ENCODE measurements at regions not wholly inside any gene's neighbourhood (a gene's known extent, or its start where the extent isn't known, plus 50 kb on each side); places are given as distances from the start of the nearest gene placed in this dataset.

DNA sequence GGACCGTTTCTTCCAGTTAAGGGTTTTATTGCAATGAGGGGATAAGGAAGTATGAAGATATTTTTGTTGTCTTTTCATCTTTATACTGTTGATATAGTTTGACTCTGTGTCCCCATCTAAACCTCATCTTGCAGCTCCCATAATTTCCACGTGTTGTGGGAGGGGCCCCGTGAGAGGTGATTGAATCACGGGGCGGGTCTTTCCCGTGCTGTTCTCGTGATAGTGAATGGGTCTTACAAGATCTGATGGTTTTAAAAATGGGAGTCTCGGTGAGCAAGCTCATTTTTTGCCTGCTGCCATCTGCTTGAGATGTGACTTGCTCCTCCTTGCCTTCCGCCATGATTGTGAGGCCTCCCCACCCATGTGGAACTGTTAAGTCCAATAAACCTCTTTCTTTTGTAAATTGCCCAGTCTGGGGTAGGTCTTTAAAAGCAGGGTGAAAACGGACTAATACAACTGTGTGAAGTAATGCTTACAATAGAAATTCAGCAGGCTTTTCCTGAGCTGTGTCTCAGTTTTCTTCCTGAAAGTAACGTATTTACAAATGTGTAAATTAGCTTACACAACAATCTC lies 377.3 kb downstream of the SIPA1L2 start (continued):
- TF ChIP-seq, protein P1, sequence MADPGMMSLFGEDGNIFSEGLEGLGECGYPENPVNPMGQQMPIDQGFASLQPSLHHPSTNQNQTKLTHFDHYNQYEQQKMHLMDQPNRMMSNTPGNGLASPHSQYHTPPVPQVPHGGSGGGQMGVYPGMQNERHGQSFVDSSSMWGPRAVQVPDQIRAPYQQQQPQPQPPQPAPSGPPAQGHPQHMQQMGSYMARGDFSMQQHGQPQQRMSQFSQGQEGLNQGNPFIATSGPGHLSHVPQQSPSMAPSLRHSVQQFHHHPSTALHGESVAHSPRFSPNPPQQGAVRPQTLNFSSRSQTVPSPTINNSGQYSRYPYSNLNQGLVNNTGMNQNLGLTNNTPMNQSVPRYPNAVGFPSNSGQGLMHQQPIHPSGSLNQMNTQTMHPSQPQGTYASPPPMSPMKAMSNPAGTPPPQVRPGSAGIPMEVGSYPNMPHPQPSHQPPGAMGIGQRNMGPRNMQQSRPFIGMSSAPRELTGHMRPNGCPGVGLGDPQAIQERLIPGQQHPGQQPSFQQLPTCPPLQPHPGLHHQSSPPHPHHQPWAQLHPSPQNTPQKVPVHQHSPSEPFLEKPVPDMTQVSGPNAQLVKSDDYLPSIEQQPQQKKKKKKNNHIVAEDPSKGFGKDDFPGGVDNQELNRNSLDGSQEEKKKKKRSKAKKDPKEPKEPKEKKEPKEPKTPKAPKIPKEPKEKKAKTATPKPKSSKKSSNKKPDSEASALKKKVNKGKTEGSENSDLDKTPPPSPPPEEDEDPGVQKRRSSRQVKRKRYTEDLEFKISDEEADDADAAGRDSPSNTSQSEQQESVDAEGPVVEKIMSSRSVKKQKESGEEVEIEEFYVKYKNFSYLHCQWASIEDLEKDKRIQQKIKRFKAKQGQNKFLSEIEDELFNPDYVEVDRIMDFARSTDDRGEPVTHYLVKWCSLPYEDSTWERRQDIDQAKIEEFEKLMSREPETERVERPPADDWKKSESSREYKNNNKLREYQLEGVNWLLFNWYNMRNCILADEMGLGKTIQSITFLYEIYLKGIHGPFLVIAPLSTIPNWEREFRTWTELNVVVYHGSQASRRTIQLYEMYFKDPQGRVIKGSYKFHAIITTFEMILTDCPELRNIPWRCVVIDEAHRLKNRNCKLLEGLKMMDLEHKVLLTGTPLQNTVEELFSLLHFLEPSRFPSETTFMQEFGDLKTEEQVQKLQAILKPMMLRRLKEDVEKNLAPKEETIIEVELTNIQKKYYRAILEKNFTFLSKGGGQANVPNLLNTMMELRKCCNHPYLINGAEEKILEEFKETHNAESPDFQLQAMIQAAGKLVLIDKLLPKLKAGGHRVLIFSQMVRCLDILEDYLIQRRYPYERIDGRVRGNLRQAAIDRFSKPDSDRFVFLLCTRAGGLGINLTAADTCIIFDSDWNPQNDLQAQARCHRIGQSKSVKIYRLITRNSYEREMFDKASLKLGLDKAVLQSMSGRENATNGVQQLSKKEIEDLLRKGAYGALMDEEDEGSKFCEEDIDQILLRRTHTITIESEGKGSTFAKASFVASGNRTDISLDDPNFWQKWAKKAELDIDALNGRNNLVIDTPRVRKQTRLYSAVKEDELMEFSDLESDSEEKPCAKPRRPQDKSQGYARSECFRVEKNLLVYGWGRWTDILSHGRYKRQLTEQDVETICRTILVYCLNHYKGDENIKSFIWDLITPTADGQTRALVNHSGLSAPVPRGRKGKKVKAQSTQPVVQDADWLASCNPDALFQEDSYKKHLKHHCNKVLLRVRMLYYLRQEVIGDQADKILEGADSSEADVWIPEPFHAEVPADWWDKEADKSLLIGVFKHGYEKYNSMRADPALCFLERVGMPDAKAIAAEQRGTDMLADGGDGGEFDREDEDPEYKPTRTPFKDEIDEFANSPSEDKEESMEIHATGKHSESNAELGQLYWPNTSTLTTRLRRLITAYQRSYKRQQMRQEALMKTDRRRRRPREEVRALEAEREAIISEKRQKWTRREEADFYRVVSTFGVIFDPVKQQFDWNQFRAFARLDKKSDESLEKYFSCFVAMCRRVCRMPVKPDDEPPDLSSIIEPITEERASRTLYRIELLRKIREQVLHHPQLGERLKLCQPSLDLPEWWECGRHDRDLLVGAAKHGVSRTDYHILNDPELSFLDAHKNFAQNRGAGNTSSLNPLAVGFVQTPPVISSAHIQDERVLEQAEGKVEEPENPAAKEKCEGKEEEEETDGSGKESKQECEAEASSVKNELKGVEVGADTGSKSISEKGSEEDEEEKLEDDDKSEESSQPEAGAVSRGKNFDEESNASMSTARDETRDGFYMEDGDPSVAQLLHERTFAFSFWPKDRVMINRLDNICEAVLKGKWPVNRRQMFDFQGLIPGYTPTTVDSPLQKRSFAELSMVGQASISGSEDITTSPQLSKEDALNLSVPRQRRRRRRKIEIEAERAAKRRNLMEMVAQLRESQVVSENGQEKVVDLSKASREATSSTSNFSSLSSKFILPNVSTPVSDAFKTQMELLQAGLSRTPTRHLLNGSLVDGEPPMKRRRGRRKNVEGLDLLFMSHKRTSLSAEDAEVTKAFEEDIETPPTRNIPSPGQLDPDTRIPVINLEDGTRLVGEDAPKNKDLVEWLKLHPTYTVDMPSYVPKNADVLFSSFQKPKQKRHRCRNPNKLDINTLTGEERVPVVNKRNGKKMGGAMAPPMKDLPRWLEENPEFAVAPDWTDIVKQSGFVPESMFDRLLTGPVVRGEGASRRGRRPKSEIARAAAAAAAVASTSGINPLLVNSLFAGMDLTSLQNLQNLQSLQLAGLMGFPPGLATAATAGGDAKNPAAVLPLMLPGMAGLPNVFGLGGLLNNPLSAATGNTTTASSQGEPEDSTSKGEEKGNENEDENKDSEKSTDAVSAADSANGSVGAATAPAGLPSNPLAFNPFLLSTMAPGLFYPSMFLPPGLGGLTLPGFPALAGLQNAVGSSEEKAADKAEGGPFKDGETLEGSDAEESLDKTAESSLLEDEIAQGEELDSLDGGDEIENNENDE (IDR thresholded peaks at IDR 0.05; ENCODE audit: insufficient replicate concordance, low read length), result peak; percentile 65
- no peak for TF ChIP-seq HDAC2 (IDR thresholded peaks at IDR 0.05; ENCODE audit: borderline replicate concordance in 1 of 2, low read depth in 2 of 2, low read length in 2 of 2)

Measured in H1 (cell line).